GM23338 (cell line): ENCODE measurements at regions not wholly inside any gene's neighbourhood (a gene's known extent, or its start where the extent isn't known, plus 50 kb on each side); places are given as distances from the start of the nearest gene placed in this dataset.

Experiments used
- CREB1 ChIP-seq: fragments of 250-450 bp; sonication (Bioruptor Pico); IDR thresholded peaks from 2 replicates; pipeline ENCODE4 v1.5.0; 2020; ENCODE audit warnings: low read depth, mild to moderate bottlenecking, moderate library complexity
- CTCF ChIP-seq, 2 experiments: fragments of 200-600 bp in 1 of 2; sonication (generic) in 1 of 2; conservative IDR thresholded peaks; 2 replicates each; pipeline versions ENCODE4 v1.5.1 to v1.6.1; 2016 to 2017; ENCODE audit warnings: antibody characterized with exemption in 2 of 2, low read depth in 2 of 2, mild to moderate bottlenecking in 2 of 2, moderate library complexity in 1 of 2
- ETS1 ChIP-seq: IDR thresholded peaks from 2 replicates; pipeline ENCODE4 v1.6.1; 2016; ENCODE audit warnings: antibody characterized with exemption
- EZH2 ChIP-seq: fragments of 200-600 bp; sonication (generic); IDR thresholded peaks from one replicate; pipeline ENCODE4 v1.8.0; 2017; ENCODE audit warnings: antibody characterized with exemption, mild to moderate bottlenecking, low read depth; ENCODE audit not compliant: unreplicated experiment
- EZH2phosphoT487 ChIP-seq: fragments of 200-600 bp; sonication (generic); IDR thresholded peaks from one replicate; pipeline ENCODE4 v1.8.1; 2018; ENCODE audit warnings: antibody characterized with exemption; ENCODE audit not compliant: unreplicated experiment
- JUNB ChIP-seq: IDR thresholded peaks from one replicate; pipeline ENCODE4 v1.6.1; 2016; ENCODE audit warnings: antibody characterized with exemption; ENCODE audit not compliant: unreplicated experiment
- NANOG ChIP-seq: IDR thresholded peaks from 2 replicates; pipeline ENCODE4 v1.6.1; 2016; ENCODE audit warnings: antibody characterized with exemption, borderline replicate concordance
- POLR2AphosphoS5 ChIP-seq: IDR thresholded peaks from 2 replicates; pipeline ENCODE4 v1.6.1; 2016; ENCODE audit warnings: antibody characterized with exemption, low read depth
- REST ChIP-seq: IDR thresholded peaks from one replicate; pipeline ENCODE4 v1.6.1; 2018; ENCODE audit warnings: antibody characterized with exemption; ENCODE audit not compliant: unreplicated experiment
- ZNF114 ChIP-seq: fragments of 250-450 bp; sonication (Bioruptor Pico); IDR thresholded peaks from 2 replicates; pipeline ENCODE4 v1.5.0; 2020; ENCODE audit warnings: mild to moderate bottlenecking, moderate library complexity

- TF ChIP-seq POLR2AphosphoS5 (no peak), CTCF (conservative IDR thresholded peaks at IDR 0.05; ENCODE audit: low read depth in 2 of 2) (no peak), EZH2 (no peak), EZH2phosphoT487 (no peak), REST (no peak), ZNF114 (CRISPR knock-in tag) (no peak), ETS1 (no peak), JUNB (no peak), CREB1 (no peak), NANOG (no peak)
Observed at GRCh38 chr6:134690048-134690447, 259.9 kb downstream of the ALDH8A1 start.
